ENCODE measurements at regions not wholly inside any gene's neighbourhood (a gene's known extent, or its start where the extent isn't known, plus 50 kb on each side); places are given as distances from the start of the nearest gene placed in this dataset.

DNA sequence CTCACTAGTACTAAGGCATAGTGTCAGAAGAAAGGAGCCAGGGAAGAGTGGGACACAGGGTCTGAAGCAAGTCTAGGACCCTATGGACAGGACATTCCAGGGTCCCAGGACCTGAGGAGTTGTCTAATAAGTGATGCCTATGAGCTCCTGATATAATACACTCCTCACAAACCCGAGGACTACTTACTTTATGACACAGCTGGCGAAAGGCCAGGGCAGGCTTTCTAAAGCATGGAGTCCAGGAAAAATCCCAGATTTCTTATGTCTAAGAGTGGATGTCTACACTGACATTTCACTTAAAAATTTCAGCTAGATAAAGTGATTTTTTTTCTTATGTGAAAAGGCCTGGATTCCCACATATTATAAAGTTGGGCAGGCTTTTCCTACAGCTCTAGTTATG is 502.2 kb upstream of the SETBP1 start:
- DNase-seq = no peak

DNA sequence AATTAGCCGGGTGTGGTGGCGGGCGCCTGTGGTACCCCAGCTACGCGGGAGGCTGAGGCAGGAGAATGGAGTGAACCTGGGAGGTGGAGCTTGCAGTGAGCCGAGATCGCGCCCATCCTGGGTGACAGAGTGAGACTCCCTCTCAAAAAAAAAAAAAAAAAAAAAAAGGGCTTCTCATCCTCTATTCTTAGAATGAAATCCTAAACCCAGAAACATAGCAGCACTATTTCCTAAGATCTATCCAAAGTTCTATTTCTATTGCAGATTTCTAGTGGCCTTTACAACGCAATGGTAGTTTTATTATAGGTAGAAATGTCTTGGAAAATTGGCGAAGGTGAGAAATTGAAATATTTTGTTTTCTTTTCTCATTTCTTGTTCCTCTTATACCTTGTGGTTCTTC is 501.0 kb upstream of the SETBP1 start:
- no peak for DNase-seq

DNA sequence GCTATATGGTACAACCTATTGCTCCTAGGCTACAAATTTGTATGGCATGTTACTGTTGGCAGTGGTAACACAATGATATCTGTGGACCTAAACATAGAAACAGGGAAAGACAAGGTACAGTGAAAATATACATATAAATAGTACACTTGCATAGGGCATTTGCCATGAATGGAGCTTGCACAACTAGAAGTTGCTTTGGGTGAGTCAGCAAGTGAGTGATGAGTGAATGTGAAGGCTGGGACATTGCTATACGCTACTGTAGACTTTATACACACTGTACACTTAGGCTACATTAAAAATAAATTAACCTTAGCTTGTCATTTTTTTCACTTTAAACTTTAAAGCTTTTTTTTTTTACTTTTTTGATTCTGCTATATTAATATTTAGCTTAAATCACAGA is 500.0 kb upstream of the SETBP1 start:
- DNase-seq = no peak

DNA sequence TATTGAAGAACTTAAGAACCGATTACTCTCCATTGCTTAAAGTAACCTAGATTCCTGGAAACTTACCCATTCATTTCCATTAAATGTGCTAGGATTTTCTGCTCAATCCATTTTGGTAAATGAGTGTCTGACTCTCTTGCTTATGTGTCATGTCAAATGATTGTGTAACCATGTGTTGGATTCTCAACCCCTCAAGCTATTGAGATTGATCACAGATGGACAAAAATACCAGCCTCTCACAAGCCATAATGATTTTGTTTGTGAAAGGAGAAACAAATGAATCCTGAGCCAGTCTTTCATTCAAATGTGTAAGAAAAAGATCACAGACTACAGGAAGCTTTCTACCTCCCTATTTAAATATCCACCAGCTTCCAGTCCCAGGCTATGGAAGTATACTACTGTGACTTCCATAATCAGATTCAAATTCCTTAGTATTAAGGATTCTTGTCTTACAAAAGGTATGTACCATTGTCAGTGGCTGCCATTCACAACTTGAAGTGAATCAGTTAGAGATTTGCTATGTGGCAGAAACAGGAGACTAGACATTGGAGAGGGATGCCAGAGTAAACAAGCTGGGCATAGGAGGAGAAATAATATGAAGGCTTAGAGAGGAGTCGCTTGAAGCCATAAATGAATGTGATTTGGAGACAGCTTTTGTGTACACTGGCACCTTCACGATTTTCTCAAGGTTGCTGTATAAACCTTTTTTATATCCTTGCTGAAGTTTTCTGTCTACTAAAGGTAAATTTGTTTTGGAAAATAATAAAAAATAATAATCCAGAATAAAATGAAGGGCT is 498.5 kb upstream of the SETBP1 start:
- no peak for DNase-seq

DNA sequence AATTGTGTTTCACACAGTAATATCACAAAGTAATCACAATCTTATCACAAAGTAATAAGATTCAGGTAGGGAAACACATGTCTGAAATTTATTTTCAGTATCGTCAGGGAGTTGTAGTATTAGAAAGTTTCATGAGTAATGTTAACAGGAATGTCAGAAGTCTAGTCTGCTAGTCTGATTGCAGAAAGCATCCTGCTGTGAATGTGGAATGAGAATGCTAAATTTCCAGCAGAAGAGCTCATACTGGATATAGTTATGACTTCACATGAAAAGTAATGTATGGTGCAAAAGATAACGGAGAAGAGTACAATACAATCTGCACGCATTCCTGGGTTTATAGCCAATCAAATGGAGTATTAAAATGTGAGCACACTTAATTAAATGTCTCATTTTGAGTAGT is 494.7 kb upstream of the SETBP1 start:
- no peak for DNase-seq

DNA sequence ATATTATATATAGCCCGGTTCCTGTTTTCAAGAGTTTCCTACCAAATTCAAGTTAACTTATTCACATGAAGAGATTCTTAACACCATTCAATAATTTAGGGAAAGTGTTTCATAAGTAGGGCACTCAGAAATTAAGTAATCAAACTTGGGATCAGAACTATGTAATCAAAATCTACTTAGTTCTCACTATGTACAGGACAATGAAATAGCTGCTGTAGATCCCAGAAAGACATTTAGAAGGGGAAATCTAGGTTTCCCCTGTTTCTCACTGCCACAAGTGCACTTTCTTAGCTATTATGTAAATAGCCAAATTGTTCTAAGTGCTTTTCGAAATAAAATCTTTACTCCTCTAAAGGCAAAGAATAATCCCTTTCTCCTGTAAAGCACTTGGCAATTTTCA is 493.6 kb upstream of the SETBP1 start:
- no peak for DNase-seq

DNA sequence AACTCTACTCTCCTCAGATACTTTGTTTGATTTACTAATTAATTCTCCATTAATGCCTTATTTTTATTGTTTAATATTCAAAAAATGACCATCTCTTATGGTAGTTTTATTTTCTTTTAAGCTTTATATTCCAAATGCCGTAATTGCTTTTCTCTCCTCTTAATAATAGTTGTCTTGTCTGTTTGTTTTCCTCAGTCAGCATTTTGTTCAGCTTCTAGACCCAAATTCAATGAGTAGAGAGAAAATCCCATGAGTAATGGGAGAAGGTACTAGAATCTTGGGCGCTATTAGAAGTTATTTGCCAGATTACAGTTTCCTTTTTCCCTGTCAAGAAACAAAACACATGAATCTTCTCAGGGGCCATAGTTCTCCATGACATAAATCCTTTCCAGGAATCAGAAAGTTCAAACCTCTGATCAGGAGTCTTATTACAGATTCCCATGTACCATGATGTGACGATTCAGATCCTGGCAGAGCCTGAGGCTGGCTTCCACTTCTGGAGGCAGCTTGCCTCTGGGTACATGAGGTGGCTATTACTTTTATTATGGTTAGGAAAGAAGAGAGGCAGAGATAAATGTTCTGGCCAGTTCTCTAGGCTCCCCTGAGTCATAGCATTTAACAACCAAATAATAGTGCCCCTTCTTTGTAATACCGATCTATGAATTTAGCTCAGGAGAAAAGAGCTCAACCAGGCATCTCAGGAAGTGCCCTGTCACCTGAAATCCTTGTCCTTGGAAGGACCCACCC is 485.1 kb upstream of the SETBP1 start:
- DNase-seq = no peak

DNA sequence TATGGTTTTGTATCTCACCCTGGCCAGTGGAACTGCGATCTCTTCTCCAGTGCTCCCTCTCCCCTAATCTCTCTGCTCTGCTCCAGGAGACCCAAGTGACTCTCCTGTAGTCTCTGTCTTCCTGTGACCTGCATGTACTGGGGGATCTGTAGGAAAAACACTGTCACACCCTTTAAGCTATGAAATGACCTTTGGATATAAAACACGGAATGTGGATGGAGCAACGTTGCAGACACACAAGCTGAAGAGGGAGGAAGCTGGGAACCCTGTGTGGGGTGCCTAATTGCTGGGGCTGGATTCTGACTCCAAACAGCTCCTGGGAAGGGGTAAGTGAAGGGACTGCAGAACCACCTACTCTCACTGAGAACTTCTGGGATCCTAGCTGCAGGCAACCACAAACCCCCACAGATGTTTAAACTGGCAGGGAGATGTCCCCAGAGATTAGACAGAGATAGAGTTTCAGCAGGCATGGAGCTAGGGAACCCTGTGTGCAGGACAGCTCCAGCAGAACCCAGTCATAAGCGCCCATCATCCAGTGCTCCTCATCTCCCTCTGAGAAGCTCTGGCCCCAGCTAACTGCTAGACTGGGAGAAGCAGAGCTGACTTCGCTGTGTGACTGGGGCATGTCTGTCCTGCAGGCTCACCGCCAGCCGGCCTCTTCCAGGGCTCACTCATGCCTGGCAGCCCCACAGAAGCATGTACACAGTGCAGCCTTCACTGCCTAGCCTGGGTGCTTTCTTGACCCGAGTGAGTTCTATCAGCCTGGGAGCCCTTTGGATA is 482.7 kb upstream of the SETBP1 start:
- DNase-seq = no peak

DNA sequence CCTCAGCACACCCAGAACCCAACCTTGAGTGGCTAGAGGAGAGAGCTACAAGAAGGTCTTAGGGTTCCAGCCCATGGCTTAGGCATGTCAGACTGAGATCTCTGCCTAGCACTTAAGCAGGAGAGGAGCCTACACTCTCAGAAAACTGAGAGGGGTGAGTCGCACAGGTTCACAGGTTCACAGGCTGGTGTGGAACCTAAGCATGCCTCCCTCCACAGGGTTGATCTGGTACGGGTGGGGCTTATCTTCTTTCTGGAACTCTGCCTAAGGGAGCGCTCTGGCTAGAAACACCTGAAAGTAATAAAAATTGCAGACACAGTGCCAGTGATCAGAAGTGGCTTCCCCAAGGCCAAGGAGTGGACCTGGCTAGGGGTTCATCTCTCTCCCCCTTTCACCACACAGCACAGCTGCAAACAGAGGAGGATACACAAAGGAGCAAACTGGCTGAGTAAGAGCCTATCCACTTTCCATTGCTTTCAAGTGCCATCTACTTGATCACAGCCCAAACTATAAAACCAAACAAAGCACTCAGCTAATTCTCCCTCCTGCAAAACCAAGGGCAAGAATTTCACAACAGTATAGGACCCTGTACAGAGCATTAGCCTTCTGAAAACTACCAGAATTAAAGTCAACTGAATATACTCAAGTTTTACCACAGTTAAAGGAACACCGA is 481.9 kb upstream of the SETBP1 start:
- DNase-seq = peak; percentile 46

DNA sequence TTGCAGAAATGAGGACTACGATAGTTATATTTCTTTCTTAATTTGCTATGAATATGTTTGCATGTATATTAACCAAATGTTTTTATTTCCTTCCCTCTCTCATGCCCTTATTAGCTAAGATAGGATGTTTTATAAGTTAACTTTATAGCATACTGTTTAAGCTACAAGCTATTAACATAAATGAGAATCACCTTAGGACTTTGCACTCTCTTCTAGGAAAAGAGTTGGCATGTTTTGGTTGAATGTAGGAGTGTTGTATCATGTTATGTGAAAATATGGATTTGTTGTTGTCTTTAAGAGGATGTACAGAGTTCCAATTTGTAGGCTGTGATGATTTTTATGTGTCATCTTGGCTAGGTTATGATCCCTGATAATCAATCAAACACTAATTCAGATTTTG is 467.4 kb upstream of the SETBP1 start:
- no peak for DNase-seq

DNA sequence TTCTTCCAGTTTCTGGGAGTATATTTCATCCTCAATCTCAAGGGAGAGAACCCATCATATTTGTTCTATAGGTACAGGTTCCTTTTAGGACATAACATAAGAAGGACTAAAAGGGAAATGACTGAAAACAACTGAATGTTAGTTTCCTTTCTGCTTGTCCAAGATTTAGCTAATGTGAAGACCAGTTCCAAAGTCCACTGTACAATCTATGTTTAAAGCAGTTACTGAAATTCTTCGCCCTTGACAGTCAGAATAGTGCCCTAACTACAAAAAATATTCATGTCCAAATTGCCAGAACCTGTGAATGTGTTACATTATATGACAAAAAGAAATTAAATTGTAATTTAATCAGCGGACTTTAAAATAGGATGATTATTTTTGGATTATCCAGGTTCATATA is 466.3 kb upstream of the SETBP1 start:
- no peak for DNase-seq

DNA sequence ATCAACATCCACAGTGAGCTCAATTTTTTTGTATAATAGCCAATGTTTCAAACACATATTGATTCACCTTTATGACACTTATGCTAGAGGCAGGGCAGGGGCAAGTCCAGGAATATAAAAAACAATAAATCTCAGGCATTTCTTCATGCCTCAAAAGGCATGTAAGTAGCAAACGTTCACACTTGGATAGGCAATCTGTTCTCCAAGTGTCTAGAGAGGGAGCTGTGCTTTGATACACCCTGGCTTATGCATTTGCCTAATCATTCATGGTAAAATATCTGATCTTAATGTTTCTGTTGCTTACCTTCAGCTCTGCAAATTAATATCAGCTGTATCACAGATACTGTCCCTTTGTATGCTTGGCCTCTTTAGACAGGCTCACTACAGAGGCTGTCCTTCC is 464.5 kb upstream of the SETBP1 start:
- DNase-seq = no peak

DNA sequence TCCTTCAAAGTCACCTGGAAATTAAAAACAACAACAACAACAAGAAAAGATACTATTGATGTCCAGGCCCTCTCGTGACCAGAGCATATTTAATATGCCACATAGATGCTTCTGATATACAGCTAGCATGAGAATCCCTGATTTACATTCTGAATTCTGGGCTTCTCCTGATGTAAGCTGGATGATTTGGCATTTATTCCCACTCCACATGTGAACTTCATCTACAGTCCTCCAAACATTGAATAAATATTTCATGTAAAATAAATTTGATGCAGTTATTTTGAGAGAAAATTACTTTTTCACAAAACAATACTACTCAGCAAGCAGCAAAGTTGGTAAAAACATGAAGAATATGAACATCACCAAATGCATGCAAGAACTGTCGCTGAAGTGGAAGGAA is 453.2 kb upstream of the SETBP1 start:
- no peak for DNase-seq

DNA sequence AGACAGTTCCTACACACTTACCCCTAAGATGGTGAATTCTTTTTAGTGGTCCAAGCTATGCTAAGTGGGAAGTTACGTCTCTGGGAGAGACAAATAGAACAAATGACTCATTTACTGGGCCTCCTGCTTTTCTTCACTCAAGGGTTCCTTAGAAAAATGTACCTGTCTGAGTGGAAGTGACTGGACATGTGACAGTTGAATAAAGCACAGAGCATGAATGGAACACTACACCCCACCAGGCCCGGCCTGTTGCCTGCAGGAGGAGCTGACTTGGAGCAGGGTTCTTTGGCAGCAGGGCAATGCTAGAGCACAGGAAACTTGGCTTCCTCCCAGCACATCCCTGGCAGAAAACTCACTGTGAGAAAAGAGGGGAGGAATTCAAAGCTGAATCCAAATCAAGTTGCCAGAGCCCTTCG is 451.0 kb upstream of the SETBP1 start:
- no peak for DNase-seq

DNA sequence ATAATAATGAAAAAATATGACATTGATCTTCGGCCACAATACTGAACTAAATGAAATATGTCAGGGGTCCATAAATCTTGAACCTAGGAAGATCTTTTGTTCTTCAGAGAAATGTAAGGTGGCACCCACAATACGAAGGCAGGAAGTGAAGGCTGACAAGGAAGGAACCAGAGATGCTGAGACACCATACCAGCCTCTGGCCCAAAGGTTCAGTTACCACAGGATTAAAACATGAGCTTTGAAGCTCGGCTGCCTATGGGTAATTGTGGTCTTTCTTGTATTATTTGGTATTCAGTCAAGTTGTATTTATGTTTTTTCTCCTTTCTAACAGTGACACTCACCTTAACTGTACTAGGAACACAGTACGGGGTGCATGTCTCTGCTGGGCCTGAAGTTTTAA is 448.8 kb upstream of the SETBP1 start:
- no peak for DNase-seq

DNA sequence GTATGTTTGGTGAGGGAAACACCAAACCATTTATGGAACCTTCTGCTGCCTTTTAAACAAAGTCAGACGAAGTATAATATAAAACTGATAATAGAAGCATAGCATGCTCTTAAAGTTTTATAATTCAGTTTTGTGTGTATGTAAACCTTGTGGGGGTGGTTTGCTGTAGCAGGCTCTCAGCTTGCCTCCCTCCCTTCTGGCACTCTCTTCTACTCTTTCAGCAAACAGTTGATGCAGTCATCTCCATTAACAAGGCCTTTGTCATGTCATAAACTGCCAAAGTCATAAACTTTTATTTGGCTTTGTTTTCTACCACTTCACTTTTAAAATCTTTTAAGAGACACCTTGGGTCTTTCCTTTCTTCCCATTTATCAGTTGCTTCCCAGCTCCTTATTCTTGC is 448.2 kb upstream of the SETBP1 start:
- DNase-seq = no peak

DNA sequence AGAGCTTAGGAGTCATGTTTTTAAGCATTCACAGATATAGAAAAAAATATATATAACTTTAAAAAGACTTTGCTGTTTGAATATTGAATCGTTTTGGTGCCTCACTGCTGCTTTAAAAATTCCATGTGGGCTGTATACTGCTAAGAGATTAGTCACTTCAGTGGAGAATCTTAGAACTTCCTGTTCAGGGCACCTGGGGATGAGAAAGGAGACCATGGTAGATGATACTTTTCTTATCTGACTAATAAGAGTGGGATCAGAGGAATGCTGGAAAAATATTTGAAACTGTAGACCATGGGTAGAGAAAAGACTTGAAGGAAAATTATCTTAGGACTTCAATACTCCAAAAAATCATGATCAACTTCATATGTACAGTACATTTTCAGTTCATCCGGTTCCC is 442.2 kb upstream of the SETBP1 start:
- DNase-seq = no peak

DNA sequence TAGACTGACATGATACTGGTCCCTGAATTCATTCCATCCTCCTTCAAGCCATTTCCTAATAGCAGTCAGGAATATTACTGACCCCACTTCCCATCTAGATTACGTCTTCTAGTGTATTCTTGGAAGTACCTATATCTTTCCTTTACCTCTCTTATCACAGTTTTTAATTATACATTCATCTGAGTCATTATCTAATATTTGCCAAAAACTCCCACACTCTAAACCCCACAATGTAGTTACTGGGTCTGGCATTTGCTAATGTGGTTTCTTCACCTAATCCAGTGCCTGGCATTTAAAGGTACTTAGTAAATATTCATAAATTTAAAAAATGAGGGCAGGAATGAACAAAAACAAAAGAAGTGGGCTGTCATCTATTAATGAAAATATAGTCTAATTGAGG is 441.8 kb upstream of the SETBP1 start:
- no peak for DNase-seq

DNA sequence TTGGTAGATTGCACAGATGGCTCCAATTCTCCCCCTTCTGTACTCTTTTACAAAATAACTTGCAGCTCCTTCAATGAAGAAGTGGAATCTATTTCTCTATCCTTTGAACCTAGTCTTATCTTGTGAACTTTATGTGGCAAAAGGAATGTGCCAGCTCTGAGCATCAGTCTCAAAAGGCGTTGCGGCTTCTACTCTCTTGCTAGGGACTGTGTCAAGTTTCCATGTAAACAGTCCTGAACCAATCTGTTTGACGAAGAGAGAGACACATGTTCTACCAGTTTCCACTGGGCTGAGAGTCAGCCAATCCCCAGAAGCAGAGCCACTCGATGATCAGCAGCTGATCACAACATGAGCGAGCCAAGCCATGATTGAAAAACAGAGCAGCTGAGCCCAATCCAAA is 439.7 kb upstream of the SETBP1 start:
- no peak for DNase-seq

DNA sequence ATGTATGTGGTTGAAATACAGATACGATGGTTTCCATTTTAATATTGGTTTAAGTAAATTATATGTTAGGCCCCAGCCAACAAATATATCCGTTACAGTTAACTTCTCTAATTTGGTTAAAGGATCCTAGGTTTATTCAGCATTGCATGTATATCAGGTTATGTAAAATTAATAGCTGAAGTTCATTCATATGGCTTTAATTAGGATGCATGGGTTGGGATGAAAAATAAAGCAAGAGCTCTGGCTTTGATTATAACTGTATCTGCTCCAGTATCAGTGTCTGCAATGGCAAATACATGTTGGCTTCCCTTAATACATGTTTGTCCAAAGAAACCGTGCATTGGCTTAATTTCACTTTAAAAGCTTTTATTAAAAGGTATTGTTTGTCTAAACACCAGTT is 435.7 kb upstream of the SETBP1 start:
- no peak for DNase-seq

DNA sequence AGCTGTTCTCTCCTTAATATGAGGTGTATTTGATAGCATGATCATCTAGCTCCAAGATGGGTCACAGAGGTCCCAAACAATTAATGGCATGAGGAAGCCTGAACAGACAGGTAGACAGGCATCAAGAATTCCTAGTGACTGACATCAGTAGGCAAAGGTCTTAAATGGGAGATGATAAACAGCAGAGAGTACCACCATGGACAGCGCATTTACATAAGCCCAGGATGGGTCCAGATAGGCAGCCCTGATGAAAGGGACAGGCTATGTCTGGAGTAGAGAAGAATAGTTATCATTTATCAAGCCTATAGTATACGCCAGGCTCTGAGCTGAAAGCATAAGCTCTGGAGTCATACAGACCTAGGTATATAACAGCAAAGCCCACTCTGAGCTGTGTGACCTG is 434.7 kb upstream of the SETBP1 start:
- no peak for DNase-seq

DNA sequence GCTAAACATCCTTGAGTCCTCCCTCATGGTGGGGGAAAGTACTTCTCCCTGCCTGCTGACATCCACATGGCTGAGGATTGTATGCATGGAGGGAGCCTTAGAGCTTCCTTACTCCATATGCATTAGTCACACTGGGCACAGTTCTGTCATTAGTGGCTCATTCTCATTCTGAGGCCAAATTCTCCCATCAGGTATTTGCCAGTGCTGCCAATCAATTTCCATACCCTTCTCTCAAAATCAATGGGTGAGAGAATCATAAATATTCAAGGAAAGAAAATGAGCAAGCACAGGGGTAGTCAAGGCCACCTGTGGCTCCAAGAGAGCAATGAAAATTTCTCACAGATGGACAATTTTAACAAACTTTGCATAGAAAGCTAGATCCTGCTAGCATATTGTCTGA is 422.6 kb upstream of the SETBP1 start:
- no peak for DNase-seq

DNA sequence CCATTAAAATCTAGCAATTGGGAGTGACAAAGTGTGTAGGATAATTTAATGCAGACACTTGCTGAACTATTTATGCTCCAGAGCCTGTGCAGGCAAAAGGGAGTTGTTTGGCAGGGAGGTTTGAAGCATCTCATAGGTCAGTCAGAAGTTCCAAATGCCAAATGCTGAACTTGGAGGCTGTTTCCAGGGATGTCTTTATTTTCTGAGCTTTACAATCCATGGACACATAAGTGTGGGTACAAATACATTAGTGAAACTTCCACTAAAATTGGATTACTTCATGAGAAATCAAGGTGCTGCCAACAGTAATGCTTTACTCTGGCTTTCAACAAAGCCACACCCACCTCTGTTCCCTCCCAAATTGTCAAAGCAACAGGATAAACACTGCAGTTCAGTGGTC is 422.1 kb upstream of the SETBP1 start:
- DNase-seq = no peak

Data from NCI-H1436 treated with DMSO at 0.1 percent for 48 hours (cell line).